Astrocyte (in vitro differentiated cells and primary cell): ENCODE measurements at regions not wholly inside any gene's neighbourhood (a gene's known extent, or its start where the extent isn't known, plus 50 kb on each side); places are given as distances from the start of the nearest gene placed in this dataset.

Experiments
- DNase-seq: peaks from one replicate; pipeline ENCODE4 v3.0.0-alpha.2; 2010; ENCODE audit warnings: low read depth
- FAIRE-seq: peaks from 2 replicates; lab custom pipeline; 2011; peaks lifted over from hg19 to GRCh38; lab: Jason Lieb, UNC
- H2AFZ ChIP-seq: 2 replicates; pipeline ENCODE4 v1.6.0; 2012; ENCODE audit warnings: low read depth, low read length, inconsistent platforms
- H3K27ac ChIP-seq: 2 replicates; pipeline ENCODE4 v1.5.1; 2011; ENCODE audit warnings: low read depth, low read length, inconsistent platforms
- H3K27me3 ChIP-seq: 2 replicates; pipeline ENCODE4 v1.6.0; 2011; ENCODE audit warnings: low read length, inconsistent platforms; ENCODE audit not compliant: insufficient read depth
- H3K36me3 ChIP-seq: 2 replicates; pipeline ENCODE4 v1.5.1; 2011; ENCODE audit warnings: low read length, inconsistent platforms; ENCODE audit not compliant: insufficient read depth
- H3K4me1 ChIP-seq: 2 replicates; pipeline ENCODE4 v1.5.1; 2011; ENCODE audit warnings: low read length, inconsistent platforms; ENCODE audit not compliant: insufficient read depth
- H3K4me2 ChIP-seq: 2 replicates; pipeline ENCODE4 v1.6.0; 2012; ENCODE audit warnings: low read length, inconsistent platforms
- H3K4me3 ChIP-seq: 2 replicates; pipeline ENCODE4 v1.5.1; 2011; ENCODE audit warnings: low read depth, mild to moderate bottlenecking, low read length, inconsistent platforms; ENCODE audit not compliant: insufficient read depth
- H3K79me2 ChIP-seq: 2 replicates; pipeline ENCODE4 v1.6.0; 2012; ENCODE audit warnings: mild to moderate bottlenecking, low read length, inconsistent platforms; ENCODE audit not compliant: insufficient read depth
- H3K9ac ChIP-seq: 2 replicates; pipeline ENCODE4 v1.6.0; 2012; ENCODE audit warnings: mild to moderate bottlenecking, low read length, inconsistent platforms
- H3K9me3 ChIP-seq: 2 replicates; pipeline ENCODE4 v1.5.1; 2012; ENCODE audit warnings: low read depth, mild to moderate bottlenecking, low read length, inconsistent platforms; ENCODE audit not compliant: insufficient read depth
- H4K20me1 ChIP-seq: 2 replicates; pipeline ENCODE4 v1.6.0; 2012; ENCODE audit warnings: low read length, inconsistent platforms; ENCODE audit not compliant: insufficient read depth
- H3K27ac Mint-ChIP-seq: one replicate; pipeline ENCODE4 v1.8.0; 2021; ENCODE audit warnings: mild to moderate bottlenecking, mixed read lengths; ENCODE audit not compliant: unreplicated experiment
- H3K27me3 Mint-ChIP-seq: one replicate; pipeline ENCODE4 v1.8.0; 2021; ENCODE audit warnings: low read depth, mixed read lengths; ENCODE audit not compliant: unreplicated experiment
- H3K36me3 Mint-ChIP-seq: one replicate; pipeline ENCODE4 v1.8.0; 2021; ENCODE audit warnings: low read depth, mixed read lengths; ENCODE audit not compliant: unreplicated experiment
- H3K4me1 Mint-ChIP-seq: one replicate; pipeline ENCODE4 v1.8.0; 2021; ENCODE audit warnings: low read depth, mixed read lengths; ENCODE audit not compliant: unreplicated experiment
- H3K4me3 Mint-ChIP-seq: one replicate; pipeline ENCODE4 v1.8.0; 2021; ENCODE audit warnings: mild to moderate bottlenecking, moderate library complexity, mixed read lengths; ENCODE audit not compliant: unreplicated experiment
- H3K9me3 Mint-ChIP-seq: one replicate; pipeline ENCODE4 v1.8.0; 2021; ENCODE audit warnings: mild to moderate bottlenecking, mixed read lengths; ENCODE audit not compliant: unreplicated experiment
- CTCF ChIP-seq: IDR thresholded peaks from 2 replicates; pipeline ENCODE4 v1.5.1; 2011; ENCODE audit warnings: low read depth, mild to moderate bottlenecking, inconsistent platforms, low read length, moderate library complexity; ENCODE audit not compliant: insufficient read depth
- EZH2 ChIP-seq: IDR thresholded peaks from 2 replicates; pipeline ENCODE4 v1.6.1; 2012; ENCODE audit warnings: mild to moderate bottlenecking, low read length, inconsistent platforms; ENCODE audit not compliant: insufficient read depth

- peaks cover 28% of the 10 kb centered on the region for H3K4me1 Mint-ChIP-seq
- no peak overlapping the region for H2AFZ ChIP-seq
- H3K4me3 Mint-ChIP-seq = no peak overlapping the region
- no peak for FAIRE-seq
- no peaks in the 10 kb centered on the region for H3K9me3 Mint-ChIP-seq
- no peak overlapping the region for H3K4me2 ChIP-seq
- TF ChIP-seq EZH2 (no peak), CTCF (peak; percentile 35)
- DNase-seq = peak; percentile 3
- no peaks in the 10 kb centered on the region for H3K27me3 Mint-ChIP-seq
- no peak overlapping the region for H3K27ac ChIP-seq
- H3K36me3 Mint-ChIP-seq = no peaks in the 10 kb centered on the region
- H3K27me3 ChIP-seq = no peaks in the 10 kb centered on the region
- H3K79me2 ChIP-seq = no peaks in the 10 kb centered on the region
- no peak overlapping the region for H3K27ac Mint-ChIP-seq
- no peak overlapping the region for H3K4me3 ChIP-seq
- no peaks in the 10 kb centered on the region for H3K9me3 ChIP-seq
- peaks cover 7% of the 10 kb centered on the region for H3K4me1 ChIP-seq
- no peak overlapping the region for H3K9ac ChIP-seq
- no peaks in the 10 kb centered on the region for H4K20me1 ChIP-seq
- no peaks in the 10 kb centered on the region for H3K36me3 ChIP-seq
These were observed 366.9 kb downstream of the DMRTA1 start for GRCh38 chr9:22813529-22813928.

- FAIRE-seq (no peak), DNase-seq (no peak)
- no peaks in the 10 kb centered on the region for H4K20me1 ChIP-seq
- no peak overlapping the region for H3K4me3 ChIP-seq
- Mint-ChIP-seq H3K9me3 (no peaks in the 10 kb centered on the region), H3K4me3 (no peak overlapping the region), H3K36me3 (no peaks in the 10 kb centered on the region), H3K27ac (peak overlapping the region; percentile 20), H3K4me1 (peaks cover 37% of the 10 kb centered on the region), H3K27me3 (no peaks in the 10 kb centered on the region)
- H3K27ac ChIP-seq = no peak overlapping the region
- no peaks in the 10 kb centered on the region for H3K9me3 ChIP-seq
- peaks cover 7% of the 10 kb centered on the region for H3K4me1 ChIP-seq
- H3K9ac ChIP-seq = no peak overlapping the region
- H2AFZ ChIP-seq = no peak overlapping the region
- no peak overlapping the region for H3K4me2 ChIP-seq
- no peaks in the 10 kb centered on the region for H3K36me3 ChIP-seq
- H3K27me3 ChIP-seq = no peaks in the 10 kb centered on the region
- no peak for TF ChIP-seq EZH2
- TF ChIP-seq CTCF = no peak
- H3K79me2 ChIP-seq = no peaks in the 10 kb centered on the region
These were observed 368.6 kb downstream of the DMRTA1 start for GRCh38 chr9:22815246-22815645.

- Histone ChIP-seq H3K36me3 (no peaks in the 10 kb centered on the region), H3K79me2 (no peaks in the 10 kb centered on the region), H4K20me1 (no peaks in the 10 kb centered on the region), H3K4me3 (no peak overlapping the region), H3K27ac (peak overlapping the region; percentile 49), H2AFZ (no peak overlapping the region), H3K4me2 (peak overlapping the region; percentile 55), H3K4me1 (peaks cover 7% of the 10 kb centered on the region), H3K9ac (no peak overlapping the region), H3K9me3 (no peaks in the 10 kb centered on the region), H3K27me3 (no peaks in the 10 kb centered on the region)
- H3K4me1 Mint-ChIP-seq = peaks cover 40% of the 10 kb centered on the region
- H3K36me3 Mint-ChIP-seq = no peaks in the 10 kb centered on the region
- no peak overlapping the region for H3K4me3 Mint-ChIP-seq
- FAIRE-seq = no peak
- H3K27me3 Mint-ChIP-seq = no peaks in the 10 kb centered on the region
- no peak for TF ChIP-seq EZH2
- TF ChIP-seq CTCF = no peak
- H3K27ac Mint-ChIP-seq = peak overlapping the region; percentile 94
- H3K9me3 Mint-ChIP-seq = no peaks in the 10 kb centered on the region
- DNase-seq = peak; percentile 66
These were observed 370.6 kb downstream of the DMRTA1 start for GRCh38 chr9:22817181-22817580.
